ENCODE measurements at regions not wholly inside any gene's neighbourhood (a gene's known extent, or its start where the extent isn't known, plus 50 kb on each side); places are given as distances from the start of the nearest gene placed in this dataset.
"Not testable (repeated sequence)": the region's sequence is repeated elsewhere in the genome, so short reads cannot be mapped to it uniquely, and the experiment has no call there.

DNA sequence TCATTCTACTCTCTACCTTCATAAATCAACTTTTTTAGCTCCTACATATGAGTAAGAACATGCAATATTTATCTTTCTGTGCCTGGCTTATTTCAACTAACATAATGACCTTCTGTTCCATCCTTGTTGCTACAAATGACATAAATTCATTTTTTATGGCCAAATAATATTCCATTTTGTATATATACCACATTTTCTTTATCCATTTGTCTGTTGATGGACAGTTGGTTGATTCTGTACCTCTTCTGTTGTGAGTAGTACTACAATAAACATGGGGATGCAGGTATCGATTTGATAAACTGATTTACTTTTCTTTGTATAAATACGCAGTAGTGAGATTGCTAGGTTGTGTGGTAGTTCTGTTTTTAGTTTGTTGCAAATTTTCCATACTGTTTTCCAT lies 279.5 kb upstream of the NFIA start:
- Histone ChIP-seq H3K4me3 (no peak overlapping the region), H3K4me1 (no peaks in the 10 kb centered on the region), H3K27ac (no peak overlapping the region), H3K36me3 (no peaks in the 10 kb centered on the region), H3K27me3 (no peaks in the 10 kb centered on the region), H3K9me3 (peaks cover 0 to 5% (median 0%) of the 10 kb centered on the region in 4 donors)
- DNase-seq: no peak
- intact Hi-C loops (cut with DNase I): no loop called here
- TF ChIP-seq POLR2AphosphoS5 (IDR thresholded peaks at IDR 0.05) (no peak), EP300 (IDR thresholded peaks at IDR 0.05) (no peak), POLR2A (IDR thresholded peaks at IDR 0.05) (no peak)
- TF ChIP-seq, protein P1, sequence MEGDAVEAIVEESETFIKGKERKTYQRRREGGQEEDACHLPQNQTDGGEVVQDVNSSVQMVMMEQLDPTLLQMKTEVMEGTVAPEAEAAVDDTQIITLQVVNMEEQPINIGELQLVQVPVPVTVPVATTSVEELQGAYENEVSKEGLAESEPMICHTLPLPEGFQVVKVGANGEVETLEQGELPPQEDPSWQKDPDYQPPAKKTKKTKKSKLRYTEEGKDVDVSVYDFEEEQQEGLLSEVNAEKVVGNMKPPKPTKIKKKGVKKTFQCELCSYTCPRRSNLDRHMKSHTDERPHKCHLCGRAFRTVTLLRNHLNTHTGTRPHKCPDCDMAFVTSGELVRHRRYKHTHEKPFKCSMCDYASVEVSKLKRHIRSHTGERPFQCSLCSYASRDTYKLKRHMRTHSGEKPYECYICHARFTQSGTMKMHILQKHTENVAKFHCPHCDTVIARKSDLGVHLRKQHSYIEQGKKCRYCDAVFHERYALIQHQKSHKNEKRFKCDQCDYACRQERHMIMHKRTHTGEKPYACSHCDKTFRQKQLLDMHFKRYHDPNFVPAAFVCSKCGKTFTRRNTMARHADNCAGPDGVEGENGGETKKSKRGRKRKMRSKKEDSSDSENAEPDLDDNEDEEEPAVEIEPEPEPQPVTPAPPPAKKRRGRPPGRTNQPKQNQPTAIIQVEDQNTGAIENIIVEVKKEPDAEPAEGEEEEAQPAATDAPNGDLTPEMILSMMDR (IDR thresholded peaks at IDR 0.05): no peak
- WGBS, 2 donors: 97 to 99% methylated on average over 2 of the region's 2 CpGs

DNA sequence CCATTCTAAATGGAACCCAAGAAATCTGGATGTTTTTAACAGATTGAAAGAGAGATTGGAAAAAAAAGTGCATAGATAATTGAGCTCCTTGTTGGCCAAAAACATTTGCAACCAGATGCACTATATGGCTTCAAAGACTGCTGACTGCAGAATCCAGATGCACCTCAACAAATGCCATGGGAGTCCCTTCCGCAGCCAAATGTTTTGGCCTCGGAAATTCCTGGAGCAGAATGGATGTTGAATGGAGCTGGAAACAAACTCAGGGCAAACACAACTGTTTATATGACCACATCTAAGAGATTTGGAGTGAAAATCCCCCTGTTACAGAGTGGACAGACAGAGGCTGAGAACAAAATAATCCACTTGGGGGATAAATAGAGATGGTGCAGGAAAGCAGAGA lies 285.0 kb upstream of the NFIA start:
- no peak for TF ChIP-seq POLR2A (IDR thresholded peaks at IDR 0.05)
- TF ChIP-seq POLR2AphosphoS5 (IDR thresholded peaks at IDR 0.05): no peak
- TF ChIP-seq, protein P1 (IDR thresholded peaks at IDR 0.05): no peak
- TF ChIP-seq EP300 (IDR thresholded peaks at IDR 0.05): no peak
- 84% methylated on average over 2 of the region's 2 CpGs for WGBS, 2 donors
- H3K4me3 ChIP-seq: no peak overlapping the region
- intact Hi-C loops (cut with DNase I): no loop called here
- H3K4me1 ChIP-seq: no peaks in the 10 kb centered on the region
- DNase-seq: no peak
- H3K36me3 ChIP-seq: no peaks in the 10 kb centered on the region
- H3K9me3 ChIP-seq: no peaks in the 10 kb centered on the region
- no peak overlapping the region for H3K27ac ChIP-seq
- H3K27me3 ChIP-seq: no peaks in the 10 kb centered on the region

DNA sequence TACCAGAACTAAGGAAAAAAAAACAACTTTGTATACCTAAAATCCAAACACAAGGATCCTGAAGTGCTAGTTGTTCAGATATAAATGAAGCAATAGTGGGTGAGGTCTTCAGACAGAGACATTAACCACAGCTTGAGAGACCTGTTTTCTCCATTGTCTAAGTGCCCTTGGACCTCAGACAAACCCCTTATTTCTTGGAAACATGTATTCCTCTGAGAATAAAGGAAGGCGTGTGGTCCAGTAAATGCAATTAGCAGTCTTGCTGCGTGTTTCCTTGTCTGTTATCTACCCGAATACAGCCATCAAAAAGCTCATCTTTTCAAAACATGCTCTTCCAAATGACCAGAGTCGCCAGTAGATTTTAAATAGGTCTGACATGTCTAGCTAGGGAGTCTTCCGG lies 291.1 kb upstream of the NFIA start:
- Histone ChIP-seq H3K27ac (no peak overlapping the region), H3K9me3 (no peaks in the 10 kb centered on the region), H3K36me3 (no peaks in the 10 kb centered on the region), H3K27me3 (no peaks in the 10 kb centered on the region), H3K4me3 (no peak overlapping the region), H3K4me1 (no peaks in the 10 kb centered on the region)
- 85 to 88% methylated on average over 5 of the region's 5 CpGs for WGBS, 2 donors
- DNase-seq: no peak
- intact Hi-C loops (cut with DNase I): no loop called here
- TF ChIP-seq POLR2AphosphoS5 (IDR thresholded peaks at IDR 0.05) (no peak), EP300 (IDR thresholded peaks at IDR 0.05) (no peak), POLR2A (IDR thresholded peaks at IDR 0.05) (no peak)
- TF ChIP-seq, protein P1 (IDR thresholded peaks at IDR 0.05): no peak

DNA sequence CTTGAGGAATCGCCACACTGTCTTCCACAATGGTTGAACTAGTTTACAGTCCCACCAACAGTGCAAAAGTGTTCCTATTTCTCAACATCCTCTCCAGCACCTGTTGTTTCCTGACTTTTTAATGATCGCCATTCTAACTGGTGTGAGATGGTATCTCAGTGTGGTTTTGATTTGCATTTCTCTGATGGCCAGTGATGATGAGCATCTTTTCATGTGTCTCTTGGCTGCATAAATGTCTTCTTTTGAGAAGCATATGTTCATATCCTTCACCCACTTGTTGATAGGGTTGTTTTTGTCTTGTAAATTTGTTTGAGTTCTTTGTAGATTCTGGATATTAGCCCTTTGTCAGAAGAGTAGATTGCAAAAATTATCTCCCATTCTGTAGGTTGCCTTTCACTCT lies 309.3 kb upstream of the NFIA start:
- WGBS, 2 donors: 89 to 92% methylated on average over 2 of the region's 2 CpGs

DNA sequence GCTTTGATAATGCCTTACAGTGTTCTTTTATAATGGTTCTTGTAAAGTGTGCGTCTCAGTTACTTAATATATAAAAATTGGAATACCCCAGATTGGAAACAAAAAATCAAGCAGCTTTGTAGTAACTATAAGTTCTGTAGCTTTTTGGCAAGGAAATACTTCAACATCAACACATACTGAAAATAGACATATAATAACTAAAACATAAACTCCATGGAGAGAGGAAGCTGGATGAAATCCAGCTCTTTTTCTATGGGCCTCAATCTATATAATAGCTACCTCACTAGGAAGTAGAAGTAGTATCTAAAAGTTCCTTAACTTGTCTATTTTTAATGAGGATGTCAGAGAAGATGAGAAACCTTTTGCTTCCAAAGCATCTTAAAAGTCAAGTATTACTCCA lies 313.3 kb upstream of the NFIA start:
- no peak for DNase-seq
- Histone ChIP-seq H3K27me3 (no peaks in the 10 kb centered on the region), H3K4me3 (no peak overlapping the region), H3K27ac (no peak overlapping the region), H3K4me1 (no peaks in the 10 kb centered on the region), H3K9me3 (no peaks in the 10 kb centered on the region), H3K36me3 (no peaks in the 10 kb centered on the region)
- intact Hi-C loops (cut with DNase I): no loop called here
- 79 to 92% methylated on average over 1 of the region's 1 CpG for WGBS, 2 donors
- TF ChIP-seq, protein P1 (IDR thresholded peaks at IDR 0.05): no peak
- TF ChIP-seq POLR2A (IDR thresholded peaks at IDR 0.05) (no peak), POLR2AphosphoS5 (IDR thresholded peaks at IDR 0.05) (no peak), EP300 (IDR thresholded peaks at IDR 0.05) (no peak)

More for the DNA sequence above, 309.3 kb upstream of the NFIA start:
- H3K4me3 ChIP-seq; H3K36me3 ChIP-seq; DNase-seq; H3K27ac ChIP-seq; H3K9me3 ChIP-seq; H3K27me3 ChIP-seq; intact Hi-C loops (cut with DNase I); H3K4me1 ChIP-seq: not testable (repeated sequence)
